Fibroblast of skin of scalp (primary cell): ENCODE measurements at regions not wholly inside any gene's neighbourhood (a gene's known extent, or its start where the extent isn't known, plus 50 kb on each side); places are given as distances from the start of the nearest gene placed in this dataset.
"Not testable (repeated sequence)": the region's sequence is repeated elsewhere in the genome, so short reads cannot be mapped to it uniquely, and the experiment has no call there.

Experiments used
- DNase-seq: peaks from one replicate; pipeline ENCODE4 v3.0.0-alpha.2; 2013

- no peak for DNase-seq
Measured at GRCh38 chr17:54372069-54372749, 528.4 kb upstream of the TOM1L1 start.

- no peak for DNase-seq
Measured at GRCh38 chr17:54373970-54374369, 526.7 kb upstream of the TOM1L1 start.

- not testable (repeated sequence) for DNase-seq
Measured at GRCh38 chr17:54376409-54376808, 524.2 kb upstream of the TOM1L1 start.

- DNase-seq, result no peak
Measured at GRCh38 chr17:54381482-54381881, 519.2 kb upstream of the TOM1L1 start.

- DNase-seq, result no peak
Measured at GRCh38 chr17:54404259-54404658, 496.4 kb upstream of the TOM1L1 start.

GRCh38 chr17:54405826-54406225 lies 494.8 kb upstream of the TOM1L1 start:
- DNase-seq, result no peak

GRCh38 chr17:54408731-54409130 lies 491.9 kb upstream of the TOM1L1 start:
- no peak for DNase-seq

GRCh38 chr17:54418467-54418866 lies 482.2 kb upstream of the TOM1L1 start:
- DNase-seq, result no peak

- DNase-seq, result no peak
Measured at GRCh38 chr17:54425671-54426070, 475.0 kb upstream of the TOM1L1 start.

GRCh38 chr17:54426296-54426886 lies 474.3 kb upstream of the TOM1L1 start:
- DNase-seq, result no peak

- no peak for DNase-seq
Measured at GRCh38 chr17:54435966-54436365, 464.7 kb upstream of the TOM1L1 start.

GRCh38 chr17:54439816-54440215 lies 460.8 kb upstream of the TOM1L1 start:
- DNase-seq, result no peak

GRCh38 chr17:54451051-54451450 lies 449.6 kb upstream of the TOM1L1 start:
- DNase-seq, result no peak

- no peak for DNase-seq
Measured at GRCh38 chr17:54452666-54453348, 447.8 kb upstream of the TOM1L1 start.

- DNase-seq, result no peak
Measured at GRCh38 chr17:54455251-54455868, 445.3 kb upstream of the TOM1L1 start.

GRCh38 chr17:54465443-54465842 lies 435.2 kb upstream of the TOM1L1 start:
- DNase-seq, result not testable (repeated sequence)

GRCh38 chr17:54466875-54467274 lies 433.8 kb upstream of the TOM1L1 start:
- no peak for DNase-seq

- DNase-seq, result no peak
Measured at GRCh38 chr17:54482843-54483242, 417.8 kb upstream of the TOM1L1 start.

GRCh38 chr17:54493691-54494090 lies 407.0 kb upstream of the TOM1L1 start:
- DNase-seq, result no peak

GRCh38 chr17:54494721-54495715 lies 405.6 kb upstream of the TOM1L1 start:
- DNase-seq, result no peak

- DNase-seq, result no peak
Measured at GRCh38 chr17:54505404-54505803, 395.2 kb upstream of the TOM1L1 start.

- no peak for DNase-seq
Measured at GRCh38 chr17:54518706-54519105, 381.9 kb upstream of the TOM1L1 start.
